ENCODE measurements at regions not wholly inside any gene's neighbourhood (a gene's known extent, or its start where the extent isn't known, plus 50 kb on each side); places are given as distances from the start of the nearest gene placed in this dataset.
"Not testable (repeated sequence)": the region's sequence is repeated elsewhere in the genome, so short reads cannot be mapped to it uniquely, and the experiment has no call there.

- TF ChIP-seq, protein P1, sequence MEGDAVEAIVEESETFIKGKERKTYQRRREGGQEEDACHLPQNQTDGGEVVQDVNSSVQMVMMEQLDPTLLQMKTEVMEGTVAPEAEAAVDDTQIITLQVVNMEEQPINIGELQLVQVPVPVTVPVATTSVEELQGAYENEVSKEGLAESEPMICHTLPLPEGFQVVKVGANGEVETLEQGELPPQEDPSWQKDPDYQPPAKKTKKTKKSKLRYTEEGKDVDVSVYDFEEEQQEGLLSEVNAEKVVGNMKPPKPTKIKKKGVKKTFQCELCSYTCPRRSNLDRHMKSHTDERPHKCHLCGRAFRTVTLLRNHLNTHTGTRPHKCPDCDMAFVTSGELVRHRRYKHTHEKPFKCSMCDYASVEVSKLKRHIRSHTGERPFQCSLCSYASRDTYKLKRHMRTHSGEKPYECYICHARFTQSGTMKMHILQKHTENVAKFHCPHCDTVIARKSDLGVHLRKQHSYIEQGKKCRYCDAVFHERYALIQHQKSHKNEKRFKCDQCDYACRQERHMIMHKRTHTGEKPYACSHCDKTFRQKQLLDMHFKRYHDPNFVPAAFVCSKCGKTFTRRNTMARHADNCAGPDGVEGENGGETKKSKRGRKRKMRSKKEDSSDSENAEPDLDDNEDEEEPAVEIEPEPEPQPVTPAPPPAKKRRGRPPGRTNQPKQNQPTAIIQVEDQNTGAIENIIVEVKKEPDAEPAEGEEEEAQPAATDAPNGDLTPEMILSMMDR (IDR thresholded peaks at IDR 0.05; ENCODE audit: insufficient read depth in 1 of 2, low read depth in 1 of 2, low read length in 1 of 2, severe bottlenecking in 1 of 2, unreplicated experiment in 1 of 2), result no peak
- H3K9me3 Mint-ChIP-seq (ENCODE audit: unreplicated experiment), result no peaks in the 10 kb centered on the region
- no TSS peak for BruUV-seq (replicated peaks)
- no peaks in the 10 kb centered on the region for H3K27me3 Mint-ChIP-seq (ENCODE audit: insufficient read depth, unreplicated experiment)
- CTCF ChIA-PET, result no interaction called here
- Histone ChIP-seq H3K4me1 (no peaks in the 10 kb centered on the region), H3K4me3 (ENCODE audit: low read depth, low read length) (no peak overlapping the region), H3K36me3 (ENCODE audit: control insufficient read depth, insufficient read depth, low read length) (no peaks in the 10 kb centered on the region), H3K27me3 (replicated peaks; ENCODE audit: control insufficient read depth, insufficient read depth, low read length) (no peaks in the 10 kb centered on the region), H3K9me3 (no peaks in the 10 kb centered on the region)
- DNase-seq, result no peak
- H3K4me1 Mint-ChIP-seq (ENCODE audit: low read depth, unreplicated experiment), result no peaks in the 10 kb centered on the region
- no peak overlapping the region for H3K27ac Mint-ChIP-seq (ENCODE audit: unreplicated experiment)
- H3K36me3 Mint-ChIP-seq (ENCODE audit: insufficient read depth, unreplicated experiment), result no peaks in the 10 kb centered on the region
- intact Hi-C loops (cut with micrococcal nuclease; ENCODE audit: unreplicated experiment), result loop anchor here (5.0 kb wide), 1 partner anchor 361 kb away; no protein-coding TSS in a partner anchor
- POLR2A ChIA-PET, result no interaction called here
- no peak overlapping the region for H3K4me3 Mint-ChIP-seq (ENCODE audit: unreplicated experiment)
These were observed 398.9 kb upstream of the PCSK5 start for GRCh38 chr9:75491533-75491932.

GRCh38 chr9:75499812-75500211 lies 390.7 kb upstream of the PCSK5 start:
- peaks cover 2% of the 10 kb centered on the region for H3K27me3 Mint-ChIP-seq (ENCODE audit: insufficient read depth, unreplicated experiment)
- intact Hi-C loops (cut with micrococcal nuclease; ENCODE audit: unreplicated experiment), result no loop called here
- TF ChIP-seq, protein P1 (IDR thresholded peaks at IDR 0.05; ENCODE audit: insufficient read depth in 1 of 2, low read depth in 1 of 2, low read length in 1 of 2, severe bottlenecking in 1 of 2, unreplicated experiment in 1 of 2), result no peak
- DNase-seq, result no peak
- ChIA-PET CTCF (no interaction called here), POLR2A (no interaction called here)
- no TSS peak for BruUV-seq (replicated peaks)
- Histone ChIP-seq H3K4me3 (ENCODE audit: low read depth, low read length) (no peak overlapping the region), H3K4me1 (no peaks in the 10 kb centered on the region), H3K9me3 (no peaks in the 10 kb centered on the region), H3K36me3 (ENCODE audit: control insufficient read depth, insufficient read depth, low read length) (no peaks in the 10 kb centered on the region), H3K27me3 (replicated peaks; ENCODE audit: control insufficient read depth, insufficient read depth, low read length) (no peaks in the 10 kb centered on the region)
- no peaks in the 10 kb centered on the region for H3K4me1 Mint-ChIP-seq (ENCODE audit: low read depth, unreplicated experiment)
- H3K36me3 Mint-ChIP-seq (ENCODE audit: insufficient read depth, unreplicated experiment), result no peaks in the 10 kb centered on the region
- H3K27ac Mint-ChIP-seq (ENCODE audit: unreplicated experiment), result no peak overlapping the region
- H3K9me3 Mint-ChIP-seq (ENCODE audit: unreplicated experiment), result no peaks in the 10 kb centered on the region
- H3K4me3 Mint-ChIP-seq (ENCODE audit: unreplicated experiment), result no peak overlapping the region

DNA sequence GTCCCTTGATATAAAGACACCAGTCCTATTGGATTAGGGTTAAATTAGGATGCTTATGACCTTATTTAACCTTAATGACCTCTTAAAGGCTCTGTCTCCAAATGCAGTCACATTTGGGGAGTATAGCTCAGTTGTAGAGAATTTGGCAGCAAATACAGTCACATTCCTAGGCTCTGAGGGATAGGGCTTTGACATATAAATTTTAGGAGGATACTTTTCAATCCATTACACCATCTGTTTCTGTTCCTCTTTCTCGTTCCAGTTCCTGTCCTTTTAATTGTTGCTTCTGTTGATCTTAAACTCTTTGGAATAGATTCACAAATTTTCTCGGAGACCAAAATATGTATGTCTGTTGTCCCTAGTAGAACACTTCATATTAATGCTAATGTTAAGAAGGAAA lies 390.0 kb upstream of the PCSK5 start:
- H3K4me1 Mint-ChIP-seq (ENCODE audit: low read depth, unreplicated experiment), result no peaks in the 10 kb centered on the region
- BruUV-seq (replicated peaks), result no TSS peak
- H3K9me3 ChIP-seq, result no peaks in the 10 kb centered on the region

GRCh38 chr9:75500940-75501339 lies 389.5 kb upstream of the PCSK5 start:
- H3K27me3 Mint-ChIP-seq (ENCODE audit: insufficient read depth, unreplicated experiment); H3K27me3 ChIP-seq (replicated peaks; ENCODE audit: control insufficient read depth, insufficient read depth, low read length); H3K4me1 Mint-ChIP-seq (ENCODE audit: low read depth, unreplicated experiment); DNase-seq; H3K4me3 Mint-ChIP-seq (ENCODE audit: unreplicated experiment); POLR2A ChIA-PET; H3K9me3 Mint-ChIP-seq (ENCODE audit: unreplicated experiment); H3K4me3 ChIP-seq (ENCODE audit: low read depth, low read length); H3K9me3 ChIP-seq; H3K36me3 Mint-ChIP-seq (ENCODE audit: insufficient read depth, unreplicated experiment); CTCF ChIA-PET; BruUV-seq (replicated peaks); H3K4me1 ChIP-seq; H3K36me3 ChIP-seq (ENCODE audit: control insufficient read depth, insufficient read depth, low read length); intact Hi-C loops (cut with micrococcal nuclease; ENCODE audit: unreplicated experiment); H3K27ac Mint-ChIP-seq (ENCODE audit: unreplicated experiment): not testable (repeated sequence)

More for the DNA sequence above, 390.0 kb upstream of the PCSK5 start:
- no peaks in the 10 kb centered on the region for H3K27me3 ChIP-seq (replicated peaks; ENCODE audit: control insufficient read depth, insufficient read depth, low read length)
- no peak for DNase-seq
- ChIA-PET POLR2A (no interaction called here), CTCF (no interaction called here)
- H3K36me3 ChIP-seq (ENCODE audit: control insufficient read depth, insufficient read depth, low read length), result no peaks in the 10 kb centered on the region
- Mint-ChIP-seq H3K9me3 (ENCODE audit: unreplicated experiment) (no peaks in the 10 kb centered on the region), H3K4me3 (ENCODE audit: unreplicated experiment) (no peak overlapping the region), H3K27me3 (ENCODE audit: insufficient read depth, unreplicated experiment) (peaks cover 2% of the 10 kb centered on the region), H3K27ac (ENCODE audit: unreplicated experiment) (no peak overlapping the region), H3K36me3 (ENCODE audit: insufficient read depth, unreplicated experiment) (no peaks in the 10 kb centered on the region)
- no peak overlapping the region for H3K4me3 ChIP-seq (ENCODE audit: low read depth, low read length)
- intact Hi-C loops (cut with micrococcal nuclease; ENCODE audit: unreplicated experiment), result no loop called here
- H3K4me1 ChIP-seq, result no peaks in the 10 kb centered on the region
- TF ChIP-seq, protein P1 (IDR thresholded peaks at IDR 0.05; ENCODE audit: insufficient read depth in 1 of 2, low read depth in 1 of 2, low read length in 1 of 2, severe bottlenecking in 1 of 2, unreplicated experiment in 1 of 2), result no peak
